ENCODE measurements at regions not wholly inside any gene's neighbourhood (a gene's known extent, or its start where the extent isn't known, plus 50 kb on each side); places are given as distances from the start of the nearest gene placed in this dataset.
A peak's percentile ranks its signal among the peaks of the same experiment; 100 is the strongest.

GRCh38 chr22:27344546-27344945, 457.0 kb downstream of the MN1 start:
- DNase-seq (ENCODE audit: low read depth) = no peak

- no peak for DNase-seq (ENCODE audit: low read depth)
These were observed 455.9 kb downstream of the MN1 start for GRCh38 chr22:27345691-27346090.

GRCh38 chr22:27347951-27348350, 453.6 kb downstream of the MN1 start:
- DNase-seq (ENCODE audit: low read depth) = no peak

- DNase-seq (ENCODE audit: low read depth) = peak; percentile 18
These were observed 452.9 kb downstream of the MN1 start for GRCh38 chr22:27348634-27349033.

GRCh38 chr22:27349456-27349855, 452.1 kb downstream of the MN1 start:
- DNase-seq (ENCODE audit: low read depth) = peak; percentile 41

GRCh38 chr22:27350306-27350705, 451.2 kb downstream of the MN1 start:
- no peak for DNase-seq (ENCODE audit: low read depth)

- no peak for DNase-seq (ENCODE audit: low read depth)
These were observed 449.1 kb downstream of the MN1 start for GRCh38 chr22:27352426-27352825.

- DNase-seq (ENCODE audit: low read depth) = no peak
These were observed 443.3 kb downstream of the MN1 start for GRCh38 chr22:27358096-27358870.

- DNase-seq (ENCODE audit: low read depth) = no peak
These were observed 431.3 kb downstream of the MN1 start for GRCh38 chr22:27370269-27370668.

- no peak for DNase-seq (ENCODE audit: low read depth)
These were observed 430.6 kb downstream of the MN1 start for GRCh38 chr22:27370987-27371386.

GRCh38 chr22:27372364-27372763, 429.2 kb downstream of the MN1 start:
- no peak for DNase-seq (ENCODE audit: low read depth)

- no peak for DNase-seq (ENCODE audit: low read depth)
These were observed 428.4 kb downstream of the MN1 start for GRCh38 chr22:27372969-27373670.

- DNase-seq (ENCODE audit: low read depth) = no peak
These were observed 423.9 kb downstream of the MN1 start for GRCh38 chr22:27377501-27378295.

- DNase-seq (ENCODE audit: low read depth) = no peak
These were observed 423.2 kb downstream of the MN1 start for GRCh38 chr22:27378311-27378800.

- DNase-seq (ENCODE audit: low read depth) = no peak
These were observed 422.6 kb downstream of the MN1 start for GRCh38 chr22:27378995-27379394.

GRCh38 chr22:27380855-27381254, 420.7 kb downstream of the MN1 start:
- no peak for DNase-seq (ENCODE audit: low read depth)

GRCh38 chr22:27381552-27381951, 420.0 kb downstream of the MN1 start:
- DNase-seq (ENCODE audit: low read depth) = no peak

GRCh38 chr22:27381960-27382742, 419.4 kb downstream of the MN1 start:
- DNase-seq (ENCODE audit: low read depth) = no peak

GRCh38 chr22:27382947-27383346, 418.6 kb downstream of the MN1 start:
- DNase-seq (ENCODE audit: low read depth) = no peak

GRCh38 chr22:27383896-27384295, 417.7 kb downstream of the MN1 start:
- no peak for DNase-seq (ENCODE audit: low read depth)

- DNase-seq (ENCODE audit: low read depth) = no peak
These were observed 416.1 kb downstream of the MN1 start for GRCh38 chr22:27385261-27385998.

Data from EH (cell line).